Dermis microvascular lymphatic vessel endothelial cell (primary cell): ENCODE measurements at regions not wholly inside any gene's neighbourhood (a gene's known extent, or its start where the extent isn't known, plus 50 kb on each side); places are given as distances from the start of the nearest gene placed in this dataset.
"Not testable (repeated sequence)": the region's sequence is repeated elsewhere in the genome, so short reads cannot be mapped to it uniquely, and the experiment has no call there.

Experiments used
- DNase-seq, 2 donors: peaks; one replicate each; pipeline versions ENCODE4 v3.0.0 to v3.0.0-alpha.2; 2010; ENCODE audit warnings: low read depth in 2 of 2

- no peak for DNase-seq
Observed at GRCh38 chr18:22040533-22040932, 128.9 kb upstream of the GATA6 start.

- no peak for DNase-seq
Observed at GRCh38 chr18:22043837-22044236, 125.6 kb upstream of the GATA6 start.

- no peak for DNase-seq
Observed at GRCh38 chr18:22044474-22045220, 124.7 kb upstream of the GATA6 start.

GRCh38 chr18:22045221-22045918, 124.0 kb upstream of the GATA6 start:
- no peak for DNase-seq

- DNase-seq = no peak
Observed at GRCh38 chr18:22046473-22046872, 122.9 kb upstream of the GATA6 start.

- DNase-seq = no peak
Observed at GRCh38 chr18:22047485-22047884, 121.9 kb upstream of the GATA6 start.

- no peak for DNase-seq
Observed at GRCh38 chr18:22048221-22048620, 121.2 kb upstream of the GATA6 start.

GRCh38 chr18:22048932-22049615, 120.3 kb upstream of the GATA6 start:
- no peak for DNase-seq

GRCh38 chr18:22052405-22053105, 116.8 kb upstream of the GATA6 start:
- DNase-seq = no peak

- DNase-seq = no peak
Observed at GRCh38 chr18:22055466-22056238, 113.7 kb upstream of the GATA6 start.

- no peak for DNase-seq
Observed at GRCh38 chr18:22056950-22057349, 112.4 kb upstream of the GATA6 start.

- no peak for DNase-seq
Observed at GRCh38 chr18:22057908-22058527, 111.4 kb upstream of the GATA6 start.

- DNase-seq = no peak
Observed at GRCh38 chr18:22060361-22060760, 109.0 kb upstream of the GATA6 start.

GRCh38 chr18:22063102-22063501, 106.3 kb upstream of the GATA6 start:
- no peak for DNase-seq

GRCh38 chr18:22063672-22064071, 105.7 kb upstream of the GATA6 start:
- no peak for DNase-seq

- DNase-seq = no peak
Observed at GRCh38 chr18:22064581-22064980, 104.8 kb upstream of the GATA6 start.

- no peak for DNase-seq
Observed at GRCh38 chr18:22065311-22065710, 104.1 kb upstream of the GATA6 start.

- no peak for DNase-seq
Observed at GRCh38 chr18:22066083-22066485, 103.3 kb upstream of the GATA6 start.

- DNase-seq = no peak
Observed at GRCh38 chr18:22067109-22067508, 102.3 kb upstream of the GATA6 start.

- DNase-seq = no peak
Observed at GRCh38 chr18:22067682-22068081, 101.7 kb upstream of the GATA6 start.

- DNase-seq = not testable (repeated sequence)
Observed at GRCh38 chr18:22068784-22069183, 100.6 kb upstream of the GATA6 start.
